Parathyroid adenoma (tissue), 2 donors: ENCODE measurements at regions not wholly inside any gene's neighbourhood (a gene's known extent, or its start where the extent isn't known, plus 50 kb on each side); places are given as distances from the start of the nearest gene placed in this dataset.
"Not testable (repeated sequence)": the region's sequence is repeated elsewhere in the genome, so short reads cannot be mapped to it uniquely, and the experiment has no call there.

Experiments
- H2AFZ ChIP-seq: fragments of 300-600 bp; sonication (generic); one replicate; pipeline ENCODE4 v1.7.0; 2017; ENCODE audit warnings: antibody characterized with exemption, mild to moderate bottlenecking
- H3K27ac ChIP-seq: fragments of 300-600 bp; sonication (generic); one replicate; pipeline ENCODE4 v1.7.0; 2017
- H3K27me3 ChIP-seq: fragments of 300-600 bp; sonication (generic); one replicate; pipeline ENCODE4 v1.7.0; 2017; ENCODE audit warnings: low read length; ENCODE audit not compliant: control insufficient read depth, insufficient read depth
- H3K36me3 ChIP-seq: fragments of 300-600 bp; sonication (generic); one replicate; pipeline ENCODE4 v1.7.0; 2017; ENCODE audit warnings: low read length; ENCODE audit not compliant: control insufficient read depth, insufficient read depth
- H3K4me1 ChIP-seq: fragments of 300-600 bp; sonication (generic); one replicate; pipeline ENCODE4 v1.7.0; 2017; ENCODE audit warnings: control low read depth
- H3K4me2 ChIP-seq: fragments of 300-600 bp; sonication (generic); one replicate; pipeline ENCODE4 v1.7.0; 2017; ENCODE audit warnings: low read length
- H3K4me3 ChIP-seq: fragments of 300-600 bp; sonication (generic); one replicate; pipeline ENCODE4 v1.7.0; 2017; ENCODE audit warnings: low read depth, low read length
- H3K79me2 ChIP-seq: fragments of 300-600 bp; sonication (generic); one replicate; pipeline ENCODE4 v1.7.0; 2017; ENCODE audit warnings: control low read depth
- H3K9ac ChIP-seq: fragments of 300-600 bp; sonication (generic); one replicate; pipeline ENCODE4 v1.7.0; 2017; ENCODE audit warnings: mild to moderate bottlenecking
- H3K9me3 ChIP-seq: fragments of 300-600 bp; sonication (generic); one replicate; pipeline ENCODE4 v1.7.0; 2017; ENCODE audit warnings: low read length; ENCODE audit not compliant: control insufficient read depth
- TF ChIP-seq, protein P1 (sequence below): fragments of 300-600 bp; sonication (generic); IDR thresholded peaks from one replicate; pipeline ENCODE4 v1.7.0; 2017; ENCODE audit warnings: antibody characterized with exemption, mild to moderate bottlenecking
- donor health status: primary hyperparathyroidism.

DNA sequence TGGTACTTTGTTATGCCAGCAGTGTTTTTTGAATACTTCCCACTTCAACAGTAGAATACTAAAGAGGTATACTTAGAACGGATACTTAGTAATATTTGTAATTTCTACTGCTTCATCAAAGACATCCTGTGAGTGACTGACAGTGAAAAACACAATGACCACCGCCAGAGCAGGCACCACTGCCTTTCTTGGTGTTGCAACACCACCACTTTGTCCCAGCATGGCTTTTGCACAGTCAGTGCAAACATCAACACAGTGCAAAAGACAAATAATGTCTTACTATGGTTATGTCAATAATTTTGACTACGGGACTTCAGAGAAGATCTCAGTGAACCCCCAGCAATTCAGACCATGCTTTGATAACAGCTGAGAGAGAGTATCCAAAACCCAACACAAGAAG lies 220.5 kb downstream of the RBM26 start:
- no peak overlapping the region for H2AFZ ChIP-seq
- no peaks in the 10 kb centered on the region for H3K79me2 ChIP-seq
- H3K9me3 ChIP-seq: no peaks in the 10 kb centered on the region
- no peaks in the 10 kb centered on the region for H3K27me3 ChIP-seq
- H3K27ac ChIP-seq: no peak overlapping the region
- H3K4me1 ChIP-seq: no peaks in the 10 kb centered on the region
- no peak overlapping the region for H3K4me2 ChIP-seq
- H3K36me3 ChIP-seq: no peaks in the 10 kb centered on the region
- H3K4me3 ChIP-seq: no peak overlapping the region
- H3K9ac ChIP-seq: no peak overlapping the region
- TF ChIP-seq, protein P1, sequence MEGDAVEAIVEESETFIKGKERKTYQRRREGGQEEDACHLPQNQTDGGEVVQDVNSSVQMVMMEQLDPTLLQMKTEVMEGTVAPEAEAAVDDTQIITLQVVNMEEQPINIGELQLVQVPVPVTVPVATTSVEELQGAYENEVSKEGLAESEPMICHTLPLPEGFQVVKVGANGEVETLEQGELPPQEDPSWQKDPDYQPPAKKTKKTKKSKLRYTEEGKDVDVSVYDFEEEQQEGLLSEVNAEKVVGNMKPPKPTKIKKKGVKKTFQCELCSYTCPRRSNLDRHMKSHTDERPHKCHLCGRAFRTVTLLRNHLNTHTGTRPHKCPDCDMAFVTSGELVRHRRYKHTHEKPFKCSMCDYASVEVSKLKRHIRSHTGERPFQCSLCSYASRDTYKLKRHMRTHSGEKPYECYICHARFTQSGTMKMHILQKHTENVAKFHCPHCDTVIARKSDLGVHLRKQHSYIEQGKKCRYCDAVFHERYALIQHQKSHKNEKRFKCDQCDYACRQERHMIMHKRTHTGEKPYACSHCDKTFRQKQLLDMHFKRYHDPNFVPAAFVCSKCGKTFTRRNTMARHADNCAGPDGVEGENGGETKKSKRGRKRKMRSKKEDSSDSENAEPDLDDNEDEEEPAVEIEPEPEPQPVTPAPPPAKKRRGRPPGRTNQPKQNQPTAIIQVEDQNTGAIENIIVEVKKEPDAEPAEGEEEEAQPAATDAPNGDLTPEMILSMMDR: no peak

DNA sequence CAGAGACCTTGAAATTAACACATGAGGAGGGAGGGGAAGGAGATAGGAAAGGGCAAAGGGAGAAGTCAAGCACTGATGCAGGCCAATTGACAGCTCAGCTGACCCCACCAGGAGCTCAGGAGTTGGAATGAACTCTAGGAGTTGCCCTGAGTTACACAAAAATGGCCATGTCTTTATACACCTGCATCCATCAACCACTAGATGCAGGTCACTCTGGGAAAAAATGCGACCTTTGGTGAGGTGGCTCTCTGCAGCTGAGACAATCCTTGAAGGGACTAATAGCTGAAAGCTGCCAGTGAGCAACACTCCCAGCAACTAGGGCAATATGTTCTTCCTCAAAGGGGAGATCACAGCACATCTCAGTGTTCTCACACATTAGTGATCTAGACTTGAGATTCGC lies 222.8 kb downstream of the RBM26 start:
- H2AFZ ChIP-seq: no peak overlapping the region
- TF ChIP-seq, protein P1: no peak
- no peaks in the 10 kb centered on the region for H3K36me3 ChIP-seq
- H3K27me3 ChIP-seq: no peaks in the 10 kb centered on the region
- no peaks in the 10 kb centered on the region for H3K79me2 ChIP-seq
- no peak overlapping the region for H3K4me3 ChIP-seq
- H3K9me3 ChIP-seq: no peaks in the 10 kb centered on the region
- H3K9ac ChIP-seq: no peak overlapping the region
- no peak overlapping the region for H3K4me2 ChIP-seq
- H3K4me1 ChIP-seq: no peaks in the 10 kb centered on the region
- H3K27ac ChIP-seq: no peak overlapping the region

DNA sequence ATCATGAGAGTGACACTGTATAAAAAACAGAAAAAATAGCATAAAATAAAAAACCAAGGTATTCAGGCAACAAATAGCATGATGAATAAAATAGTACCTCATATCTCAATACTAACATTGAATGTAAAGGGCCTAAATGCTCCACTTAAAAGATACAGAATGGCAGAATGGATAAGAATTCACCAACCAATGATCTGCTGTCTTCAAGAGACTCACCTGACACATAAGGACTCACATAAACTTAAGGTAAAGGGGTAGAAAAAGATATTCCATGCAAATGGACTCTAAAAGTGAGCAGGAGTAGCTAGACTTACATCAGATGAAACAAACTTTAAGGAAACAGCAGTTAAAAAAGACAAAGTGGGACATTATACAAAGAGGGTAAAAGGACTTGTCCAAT lies 232.4 kb downstream of the RBM26 start:
- H3K4me3 ChIP-seq, H3K79me2 ChIP-seq, H3K27me3 ChIP-seq, H3K9me3 ChIP-seq, H2AFZ ChIP-seq, H3K36me3 ChIP-seq, H3K4me2 ChIP-seq, H3K9ac ChIP-seq, H3K4me1 ChIP-seq, H3K27ac ChIP-seq: not testable (repeated sequence)

DNA sequence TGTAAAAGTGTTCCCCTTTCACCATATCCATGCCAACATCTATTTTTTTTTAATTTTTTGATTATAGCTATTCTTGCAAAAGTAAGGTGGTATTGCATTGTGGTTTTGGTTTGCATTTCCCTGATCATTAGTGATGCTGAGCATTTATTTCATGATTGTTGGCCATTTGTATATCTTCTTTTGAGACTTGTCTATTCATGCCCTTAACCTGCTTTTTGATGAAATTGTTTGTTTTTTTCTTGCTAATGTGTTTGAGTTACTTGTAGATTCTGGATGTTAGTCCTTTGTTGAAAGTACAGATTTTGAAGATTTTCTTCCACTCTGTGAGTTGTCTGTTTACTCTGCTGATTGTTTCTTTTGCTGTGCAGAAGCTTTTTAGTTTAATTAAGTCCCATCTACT lies 233.1 kb downstream of the RBM26 start:
- H3K27me3 ChIP-seq, H3K4me1 ChIP-seq: not testable (repeated sequence)

DNA sequence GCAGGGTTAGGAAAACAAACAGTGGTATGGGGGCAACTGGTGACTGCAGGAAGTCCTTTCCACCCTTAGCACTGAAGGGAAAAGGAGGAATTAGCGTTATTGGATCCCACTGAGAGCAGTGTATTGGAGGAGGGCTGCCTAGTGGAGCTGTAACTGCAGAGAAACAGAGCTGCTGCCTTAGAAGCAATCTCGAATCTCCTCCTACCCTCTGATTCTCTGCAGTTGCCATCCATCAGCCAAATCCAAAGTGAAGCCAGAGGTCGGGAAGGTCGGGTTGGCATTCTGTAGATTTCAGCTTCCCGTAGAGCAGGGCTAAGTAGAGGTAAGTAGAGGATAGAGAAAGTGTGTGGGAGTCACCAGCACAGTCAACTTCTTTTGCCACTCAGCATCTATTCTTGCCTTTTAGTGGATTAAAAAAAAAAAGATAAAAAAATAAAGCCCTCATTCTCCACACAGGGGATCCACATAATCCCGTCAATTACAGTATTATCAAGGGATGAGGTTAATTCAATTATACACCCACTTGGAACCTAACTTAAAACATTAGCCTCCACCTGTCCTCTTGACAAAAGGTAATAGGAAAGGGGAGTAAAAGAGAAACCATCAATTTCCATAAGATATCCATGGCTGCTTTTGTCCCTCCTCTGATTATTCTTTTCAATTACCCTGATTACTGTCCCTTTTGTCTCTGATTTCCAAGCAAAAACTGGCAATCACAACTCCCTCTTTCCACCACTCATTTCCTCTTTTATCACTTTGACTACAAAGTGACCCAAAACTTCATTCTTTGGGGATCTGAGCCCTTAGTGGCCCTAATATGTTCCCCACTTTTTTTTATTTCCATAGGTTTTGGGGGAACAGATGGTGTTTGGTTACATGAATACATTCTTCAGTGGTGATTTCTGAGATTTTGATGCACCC lies 234.7 kb downstream of the RBM26 start:
- Histone ChIP-seq H3K9me3 (no peaks in the 10 kb centered on the region), H3K4me3 (no peak overlapping the region), H3K27me3 (no peaks in the 10 kb centered on the region), H3K36me3 (no peaks in the 10 kb centered on the region), H3K9ac (no peak overlapping the region), H3K4me1 (no peaks in the 10 kb centered on the region), H3K4me2 (no peak overlapping the region), H2AFZ (no peak overlapping the region), H3K79me2 (no peaks in the 10 kb centered on the region), H3K27ac (no peak overlapping the region)
- TF ChIP-seq, protein P1: no peak

More for the DNA sequence above, 233.1 kb downstream of the RBM26 start:
- not testable (repeated sequence) for H3K79me2 ChIP-seq, H3K4me3 ChIP-seq, H3K9ac ChIP-seq, H3K36me3 ChIP-seq, H3K9me3 ChIP-seq, H3K4me2 ChIP-seq, H2AFZ ChIP-seq, H3K27ac ChIP-seq
